Loucy (cell line): ENCODE measurements at regions not wholly inside any gene's neighbourhood (a gene's known extent, or its start where the extent isn't known, plus 50 kb on each side); places are given as distances from the start of the nearest gene placed in this dataset.
"Not testable (repeated sequence)": the region's sequence is repeated elsewhere in the genome, so short reads cannot be mapped to it uniquely, and the experiment has no call there.

ENCODE experiments used
- CTCF ChIP-seq: fragments of 200-600 bp; sonication (generic); conservative IDR thresholded peaks from 2 replicates; pipeline ENCODE4 v1.5.1; 2014; ENCODE audit warnings: mild to moderate bottlenecking, antibody characterized with exemption, low read length
- EZH2phosphoT487 ChIP-seq: fragments of 200-600 bp; IDR thresholded peaks from 2 replicates; pipeline ENCODE4 v1.6.1; 2018; ENCODE audit warnings: antibody characterized with exemption, mild to moderate bottlenecking, moderate library complexity, borderline replicate concordance

DNA sequence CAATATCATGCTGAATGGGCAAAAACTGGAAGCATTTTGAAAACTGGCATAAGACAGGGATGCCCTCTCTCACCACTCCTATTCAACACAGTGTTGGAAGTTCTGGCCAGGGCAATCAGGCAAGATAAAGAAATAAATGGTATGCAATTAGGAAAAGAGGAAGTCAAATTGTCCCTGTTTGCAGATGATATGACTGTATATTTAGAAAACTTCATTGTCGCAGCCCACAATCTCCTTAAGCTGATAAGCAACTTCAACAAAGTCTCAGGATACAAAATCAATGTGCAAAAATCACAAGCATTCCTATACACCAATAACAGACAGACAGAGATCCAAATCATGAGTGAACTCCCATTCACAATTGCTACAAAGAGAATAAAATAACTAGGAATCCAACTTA, 136.8 kb downstream of the ZNF608 start:
- not testable (repeated sequence) for TF ChIP-seq CTCF, EZH2phosphoT487
